HEK293T (cell line): ENCODE measurements at regions not wholly inside any gene's neighbourhood (a gene's known extent, or its start where the extent isn't known, plus 50 kb on each side); places are given as distances from the start of the nearest gene placed in this dataset.

Experiments
- BHLHE40 ChIP-seq: fragments of 450-650 bp; IDR thresholded peaks from 2 replicates; pipeline ENCODE4 v1.6.1; 2016; ENCODE audit warnings: mild to moderate bottlenecking, moderate library complexity, borderline replicate concordance
- SP1 ChIP-seq: fragments of 450-650 bp; IDR thresholded peaks from 2 replicates; pipeline ENCODE4 v1.6.1; 2017

DNA sequence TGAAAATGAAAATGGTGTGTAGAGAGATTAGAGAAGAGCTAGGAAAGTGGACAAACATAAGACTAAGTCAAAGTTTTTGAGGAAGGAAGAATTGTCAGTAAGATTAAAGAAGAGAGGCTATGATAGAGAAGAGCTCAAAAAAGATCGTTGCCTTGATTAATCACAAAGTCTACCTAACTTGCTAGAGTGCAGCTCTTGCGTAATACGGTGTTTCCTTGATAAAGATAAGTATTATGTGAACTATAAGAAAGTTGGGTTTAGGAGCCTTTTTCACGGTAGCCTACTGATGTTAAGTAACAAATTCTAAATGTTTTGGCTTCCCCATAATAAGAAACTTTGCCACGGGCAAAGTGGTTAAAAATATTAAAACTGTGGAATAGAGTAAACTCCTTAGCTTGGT, 226.4 kb upstream of the NRXN1 start:
- TF ChIP-seq SP1 (no peak), BHLHE40 (no peak)
